ENCODE measurements at regions not wholly inside any gene's neighbourhood (a gene's known extent, or its start where the extent isn't known, plus 50 kb on each side); places are given as distances from the start of the nearest gene placed in this dataset.

DNA sequence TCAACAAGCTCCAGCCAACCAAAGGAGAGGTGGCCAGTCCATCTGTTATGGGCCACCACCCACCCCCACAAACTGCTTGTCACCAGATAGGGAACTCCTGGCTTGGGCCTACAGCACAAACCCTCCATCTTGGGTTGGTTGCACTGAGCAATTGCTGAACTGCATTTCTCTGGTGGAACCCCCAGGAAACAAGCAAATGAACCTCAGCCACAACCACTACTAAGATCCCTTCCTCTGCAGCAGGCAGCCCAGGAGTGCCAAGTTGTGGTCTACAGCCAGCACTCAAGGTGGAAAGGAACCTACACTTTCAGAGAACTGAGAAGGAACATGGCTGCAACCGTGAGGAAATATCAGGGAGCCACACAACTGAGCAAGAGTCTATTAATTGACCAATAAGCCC lies 171.6 kb downstream of the TMEM200A start:
- H3K27ac ChIP-seq (ENCODE audit: low read depth, low read length), result no peak overlapping the region
- no peaks in the 10 kb centered on the region for H3K4me1 Mint-ChIP-seq
- no peaks in the 10 kb centered on the region for H3K9me3 ChIP-seq (ENCODE audit: control insufficient read depth, low read length)
- H3K4me1 ChIP-seq (ENCODE audit: control insufficient read depth, insufficient read depth, low read length), result no peaks in the 10 kb centered on the region
- H3K27me3 ChIP-seq (ENCODE audit: control insufficient read depth, insufficient read depth, low read length, poor library complexity, severe bottlenecking), result no peaks in the 10 kb centered on the region
- H3K9ac ChIP-seq (ENCODE audit: extremely low read depth, low read length, poor library complexity, severe bottlenecking), result no peak overlapping the region
- no peak overlapping the region for H3K4me3 Mint-ChIP-seq
- 85% methylated on average over 1 of the region's 1 CpG; no CpG with 5 or more reads in 1 of the 2 experiments for WGBS, 2 experiments (ENCODE audit: insufficient coverage in 1 of 2, insufficient read length in 1 of 2)
- H3K27me3 Mint-ChIP-seq (ENCODE audit: insufficient read depth), result no peaks in the 10 kb centered on the region
- TF ChIP-seq, protein P1, sequence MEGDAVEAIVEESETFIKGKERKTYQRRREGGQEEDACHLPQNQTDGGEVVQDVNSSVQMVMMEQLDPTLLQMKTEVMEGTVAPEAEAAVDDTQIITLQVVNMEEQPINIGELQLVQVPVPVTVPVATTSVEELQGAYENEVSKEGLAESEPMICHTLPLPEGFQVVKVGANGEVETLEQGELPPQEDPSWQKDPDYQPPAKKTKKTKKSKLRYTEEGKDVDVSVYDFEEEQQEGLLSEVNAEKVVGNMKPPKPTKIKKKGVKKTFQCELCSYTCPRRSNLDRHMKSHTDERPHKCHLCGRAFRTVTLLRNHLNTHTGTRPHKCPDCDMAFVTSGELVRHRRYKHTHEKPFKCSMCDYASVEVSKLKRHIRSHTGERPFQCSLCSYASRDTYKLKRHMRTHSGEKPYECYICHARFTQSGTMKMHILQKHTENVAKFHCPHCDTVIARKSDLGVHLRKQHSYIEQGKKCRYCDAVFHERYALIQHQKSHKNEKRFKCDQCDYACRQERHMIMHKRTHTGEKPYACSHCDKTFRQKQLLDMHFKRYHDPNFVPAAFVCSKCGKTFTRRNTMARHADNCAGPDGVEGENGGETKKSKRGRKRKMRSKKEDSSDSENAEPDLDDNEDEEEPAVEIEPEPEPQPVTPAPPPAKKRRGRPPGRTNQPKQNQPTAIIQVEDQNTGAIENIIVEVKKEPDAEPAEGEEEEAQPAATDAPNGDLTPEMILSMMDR (conservative IDR thresholded peaks at IDR 0.05), result no peak
- H3K27ac Mint-ChIP-seq, result no peak overlapping the region
- H3K4me3 ChIP-seq (ENCODE audit: low read length), result no peak overlapping the region
- peaks cover 18% of the 10 kb centered on the region for H3K9me3 Mint-ChIP-seq
- H3K36me3 ChIP-seq (ENCODE audit: control insufficient read depth, insufficient read depth, low read length), result no peaks in the 10 kb centered on the region
- no peak for DNase-seq
- no peaks in the 10 kb centered on the region for H3K36me3 Mint-ChIP-seq (ENCODE audit: low read depth)

- Histone ChIP-seq H3K36me3 (ENCODE audit: control insufficient read depth, insufficient read depth, low read length) (no peaks in the 10 kb centered on the region), H3K9ac (ENCODE audit: extremely low read depth, low read length, poor library complexity, severe bottlenecking) (no peak overlapping the region), H3K27ac (ENCODE audit: low read depth, low read length) (no peak overlapping the region), H3K27me3 (ENCODE audit: control insufficient read depth, insufficient read depth, low read length, poor library complexity, severe bottlenecking) (no peaks in the 10 kb centered on the region), H3K9me3 (ENCODE audit: control insufficient read depth, low read length) (no peaks in the 10 kb centered on the region), H3K4me1 (ENCODE audit: control insufficient read depth, insufficient read depth, low read length) (no peaks in the 10 kb centered on the region), H3K4me3 (ENCODE audit: low read length) (no peak overlapping the region)
- 83 to 86% methylated on average over 2 to 3 of the region's 3 CpGs for WGBS, 2 experiments (ENCODE audit: insufficient coverage in 1 of 2, insufficient read length in 1 of 2)
- H3K9me3 Mint-ChIP-seq, result no peaks in the 10 kb centered on the region
- TF ChIP-seq, protein P1 (conservative IDR thresholded peaks at IDR 0.05), result no peak
- DNase-seq, result no peak
- no peaks in the 10 kb centered on the region for H3K36me3 Mint-ChIP-seq (ENCODE audit: low read depth)
- no peaks in the 10 kb centered on the region for H3K4me1 Mint-ChIP-seq
- no peak overlapping the region for H3K4me3 Mint-ChIP-seq
- no peaks in the 10 kb centered on the region for H3K27me3 Mint-ChIP-seq (ENCODE audit: insufficient read depth)
- H3K27ac Mint-ChIP-seq, result no peak overlapping the region
These were observed 181.9 kb downstream of the TMEM200A start for GRCh38 chr6:130547723-130548122.

DNA sequence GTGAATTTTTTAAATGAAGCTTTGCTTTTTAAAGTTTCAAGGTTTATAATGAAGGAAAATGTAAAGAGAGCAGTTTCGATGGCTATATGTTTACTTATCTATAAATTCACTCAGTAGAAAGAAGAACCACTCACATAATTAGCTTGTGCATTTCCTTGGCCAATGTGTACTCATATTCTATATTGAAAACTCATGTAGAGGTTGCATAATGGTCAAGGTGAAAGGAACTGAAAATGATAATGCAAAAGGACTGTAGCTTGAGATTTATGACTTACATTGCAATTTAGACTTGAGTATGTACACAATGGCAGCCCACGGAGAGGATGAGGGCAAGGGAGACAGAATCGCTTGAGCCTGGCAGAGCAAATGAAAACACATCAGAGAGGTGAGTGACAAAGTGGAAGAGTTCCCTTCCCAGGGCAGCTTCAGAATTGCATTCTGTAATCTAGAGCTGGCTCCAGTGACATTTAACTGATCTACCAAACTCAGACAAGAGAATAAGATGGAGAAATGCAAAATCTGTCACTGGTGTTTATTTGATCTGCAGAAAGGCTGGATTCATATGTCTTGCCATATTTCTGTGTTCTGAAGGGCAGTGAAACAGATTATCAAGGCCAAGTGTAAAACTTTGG lies 191.8 kb downstream of the TMEM200A start:
- Histone ChIP-seq H3K36me3 (ENCODE audit: control insufficient read depth, insufficient read depth, low read length) (no peaks in the 10 kb centered on the region), H3K27ac (ENCODE audit: low read depth, low read length) (no peak overlapping the region), H3K27me3 (ENCODE audit: control insufficient read depth, insufficient read depth, low read length, poor library complexity, severe bottlenecking) (no peaks in the 10 kb centered on the region), H3K9me3 (ENCODE audit: control insufficient read depth, low read length) (no peaks in the 10 kb centered on the region), H3K4me1 (ENCODE audit: control insufficient read depth, insufficient read depth, low read length) (no peaks in the 10 kb centered on the region), H3K4me3 (ENCODE audit: low read length) (no peak overlapping the region), H3K9ac (ENCODE audit: extremely low read depth, low read length, poor library complexity, severe bottlenecking) (no peak overlapping the region)
- no peaks in the 10 kb centered on the region for H3K4me1 Mint-ChIP-seq
- H3K27ac Mint-ChIP-seq, result no peak overlapping the region
- no peak for DNase-seq
- H3K9me3 Mint-ChIP-seq, result no peaks in the 10 kb centered on the region
- no peak overlapping the region for H3K4me3 Mint-ChIP-seq
- no peaks in the 10 kb centered on the region for H3K36me3 Mint-ChIP-seq (ENCODE audit: low read depth)
- TF ChIP-seq, protein P1 (conservative IDR thresholded peaks at IDR 0.05), result no peak
- no peaks in the 10 kb centered on the region for H3K27me3 Mint-ChIP-seq (ENCODE audit: insufficient read depth)
- 78 to 80% methylated on average over 1 to 3 of the region's 3 CpGs for WGBS, 2 experiments (ENCODE audit: insufficient coverage in 1 of 2, insufficient read length in 1 of 2)
